ENCODE measurements at regions not wholly inside any gene's neighbourhood (a gene's known extent, or its start where the extent isn't known, plus 50 kb on each side); places are given as distances from the start of the nearest gene placed in this dataset.

DNA sequence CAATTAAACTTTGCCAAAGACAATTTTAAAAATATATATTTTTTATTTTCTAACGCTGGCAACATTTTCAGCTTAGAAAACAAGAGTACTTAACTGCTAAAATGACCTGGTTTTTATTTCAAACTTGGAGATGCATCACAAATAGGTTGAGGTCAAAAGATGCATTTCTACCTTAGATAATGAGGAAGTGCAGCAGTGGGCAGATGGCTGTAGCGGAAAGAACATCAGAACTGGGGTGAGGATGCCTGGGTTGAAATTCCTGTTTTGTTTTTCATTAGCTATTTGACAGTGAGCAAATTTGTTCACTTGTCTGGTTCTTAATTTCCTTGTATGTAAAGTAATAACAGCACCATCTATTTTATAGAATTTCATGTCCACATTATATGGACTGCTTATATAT lies 524.8 kb upstream of the KLF4 start:
- H3K36me3 ChIP-seq (ENCODE audit: control insufficient read depth in 1 of 2, insufficient read depth in 2 of 2, low read length in 2 of 2) = no peaks in the 10 kb centered on the region
- H3K4me1 ChIP-seq (ENCODE audit: control insufficient read depth in 1 of 2, insufficient read depth in 2 of 2, low read length in 2 of 2) = no peaks in the 10 kb centered on the region
- no peak overlapping the region for H3K27ac ChIP-seq (ENCODE audit: low read length)
- no peaks in the 10 kb centered on the region for H3K27me3 ChIP-seq (ENCODE audit: low read depth, low read length)
- H3K4me3 ChIP-seq (ENCODE audit: low read depth in 1 of 2, low read length in 2 of 2) = no peak overlapping the region
- H3K9me3 ChIP-seq (ENCODE audit: control insufficient read depth in 1 of 2, low read length in 2 of 2) = no peaks in the 10 kb centered on the region

DNA sequence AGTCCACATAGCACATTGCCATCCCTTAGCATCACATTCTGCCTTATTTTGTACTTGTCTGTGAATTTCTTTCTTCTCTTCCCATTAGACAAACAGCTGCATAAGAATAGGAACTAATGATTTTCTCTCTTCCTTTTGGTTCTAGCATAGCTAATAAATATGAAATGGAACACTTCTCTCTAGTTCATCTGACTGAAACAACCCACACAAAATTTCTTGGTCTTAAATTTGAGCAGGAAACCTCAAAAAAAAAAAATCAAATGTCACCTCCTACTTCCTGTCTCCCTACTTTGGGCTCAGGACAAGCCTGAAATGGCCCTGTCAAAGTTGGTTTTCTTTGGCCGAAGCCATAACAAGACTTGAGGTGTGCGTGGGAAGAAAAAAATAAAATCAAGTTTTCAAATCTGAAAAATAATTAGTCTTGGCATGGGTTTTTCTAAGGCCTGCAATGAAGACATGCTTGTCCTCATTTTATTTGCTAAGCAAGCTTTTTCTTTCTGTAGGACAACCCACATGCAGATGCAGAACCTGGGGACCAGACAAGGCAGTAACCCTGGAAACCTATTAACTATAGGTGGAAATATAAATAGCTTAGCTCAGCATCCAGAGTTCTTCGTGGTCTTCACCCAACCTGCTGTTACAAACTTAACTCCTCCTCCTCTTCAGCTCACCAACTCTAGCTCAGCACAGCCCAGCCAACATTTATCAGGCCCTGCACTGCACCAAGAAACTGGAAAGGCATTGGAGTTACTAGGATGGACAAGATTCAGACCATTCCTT lies 523.5 kb upstream of the KLF4 start:
- no peaks in the 10 kb centered on the region for H3K9me3 ChIP-seq (ENCODE audit: control insufficient read depth in 1 of 2, low read length in 2 of 2)
- H3K27ac ChIP-seq (ENCODE audit: low read length) = no peak overlapping the region
- no peaks in the 10 kb centered on the region for H3K27me3 ChIP-seq (ENCODE audit: low read depth, low read length)
- no peaks in the 10 kb centered on the region for H3K36me3 ChIP-seq (ENCODE audit: control insufficient read depth in 1 of 2, insufficient read depth in 2 of 2, low read length in 2 of 2)
- no peaks in the 10 kb centered on the region for H3K4me1 ChIP-seq (ENCODE audit: control insufficient read depth in 1 of 2, insufficient read depth in 2 of 2, low read length in 2 of 2)
- no peak overlapping the region for H3K4me3 ChIP-seq (ENCODE audit: low read depth in 1 of 2, low read length in 2 of 2)

DNA sequence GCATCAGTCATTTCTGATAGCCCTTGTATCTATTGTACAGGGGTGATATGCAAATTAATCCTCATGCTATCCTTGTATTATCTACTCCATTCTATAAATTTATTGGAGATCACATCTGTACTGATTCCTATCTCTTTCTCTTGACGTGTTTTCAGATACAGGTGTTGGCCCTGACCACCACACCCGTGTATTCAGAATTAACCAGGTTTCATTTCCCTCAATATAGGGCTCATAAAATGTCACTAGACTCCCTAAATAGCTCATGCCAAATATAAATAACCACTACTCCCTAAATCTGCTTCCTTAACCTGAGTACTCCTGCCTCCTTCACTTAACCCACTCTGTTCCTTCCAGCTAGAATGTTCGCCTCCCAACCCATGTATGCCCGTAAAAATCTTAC lies 522.8 kb upstream of the KLF4 start:
- Histone ChIP-seq H3K27ac (ENCODE audit: low read length) (no peak overlapping the region), H3K27me3 (ENCODE audit: low read depth, low read length) (no peaks in the 10 kb centered on the region), H3K9me3 (ENCODE audit: control insufficient read depth in 1 of 2, low read length in 2 of 2) (no peaks in the 10 kb centered on the region), H3K36me3 (ENCODE audit: control insufficient read depth in 1 of 2, insufficient read depth in 2 of 2, low read length in 2 of 2) (no peaks in the 10 kb centered on the region), H3K4me1 (ENCODE audit: control insufficient read depth in 1 of 2, insufficient read depth in 2 of 2, low read length in 2 of 2) (no peaks in the 10 kb centered on the region), H3K4me3 (ENCODE audit: low read depth in 1 of 2, low read length in 2 of 2) (no peak overlapping the region)

DNA sequence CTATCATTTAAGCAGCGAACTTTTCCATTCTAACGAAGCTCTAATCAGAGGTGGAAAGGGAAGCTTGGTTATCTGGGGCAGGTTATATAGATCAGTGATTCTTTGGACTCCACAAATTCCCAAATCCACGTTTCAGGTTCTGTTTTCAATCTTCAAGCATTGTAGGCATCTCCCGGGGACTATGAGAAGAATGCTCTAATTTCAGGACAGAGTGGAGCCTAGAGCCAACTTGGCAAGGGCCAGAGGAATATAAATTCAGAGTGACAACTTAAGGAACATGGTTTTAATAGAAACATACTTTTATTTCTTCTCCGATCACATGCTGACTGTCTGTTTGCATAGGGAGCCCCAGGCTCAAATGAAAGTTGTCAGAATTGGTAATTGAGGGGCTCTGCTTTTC lies 514.0 kb upstream of the KLF4 start:
- no peak overlapping the region for H3K4me3 ChIP-seq (ENCODE audit: low read depth in 1 of 2, low read length in 2 of 2)
- H3K27ac ChIP-seq (ENCODE audit: low read length) = no peak overlapping the region
- H3K9me3 ChIP-seq (ENCODE audit: control insufficient read depth in 1 of 2, low read length in 2 of 2) = no peaks in the 10 kb centered on the region
- no peaks in the 10 kb centered on the region for H3K36me3 ChIP-seq (ENCODE audit: control insufficient read depth in 1 of 2, insufficient read depth in 2 of 2, low read length in 2 of 2)
- H3K4me1 ChIP-seq (ENCODE audit: control insufficient read depth in 1 of 2, insufficient read depth in 2 of 2, low read length in 2 of 2) = no peaks in the 10 kb centered on the region
- no peaks in the 10 kb centered on the region for H3K27me3 ChIP-seq (ENCODE audit: low read depth, low read length)

DNA sequence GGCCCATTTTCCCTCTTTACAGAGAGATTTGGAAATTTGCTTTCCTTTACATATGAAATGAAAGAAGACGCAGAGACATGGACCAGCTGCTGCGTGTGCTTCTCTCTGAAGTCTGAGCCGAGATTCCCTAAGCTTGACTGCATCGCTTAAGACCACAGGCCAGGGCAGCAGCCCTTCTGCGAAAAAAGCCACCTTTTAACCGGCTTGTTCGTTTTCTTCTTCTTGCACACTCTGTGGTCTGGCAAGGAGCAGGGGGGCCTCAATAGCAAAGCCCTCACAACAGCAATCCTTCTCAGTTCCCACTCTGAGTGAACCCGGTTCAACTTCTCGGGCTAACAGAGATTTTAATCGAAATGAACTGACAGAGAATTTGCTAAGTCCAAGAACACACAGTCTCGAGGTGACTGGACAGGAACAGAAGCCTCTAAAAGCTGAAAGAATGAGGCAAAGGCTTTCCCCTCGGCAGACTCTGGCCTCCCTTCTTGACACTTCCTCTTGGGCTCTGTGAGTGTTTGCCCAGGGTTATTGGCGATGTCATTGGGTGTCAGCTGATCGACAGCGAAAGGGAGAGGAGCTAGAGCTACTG lies 512.9 kb upstream of the KLF4 start:
- Histone ChIP-seq H3K27me3 (ENCODE audit: low read depth, low read length) (no peaks in the 10 kb centered on the region), H3K9me3 (ENCODE audit: control insufficient read depth in 1 of 2, low read length in 2 of 2) (no peaks in the 10 kb centered on the region), H3K4me3 (ENCODE audit: low read depth in 1 of 2, low read length in 2 of 2) (no peak overlapping the region), H3K27ac (ENCODE audit: low read length) (no peak overlapping the region), H3K36me3 (ENCODE audit: control insufficient read depth in 1 of 2, insufficient read depth in 2 of 2, low read length in 2 of 2) (no peaks in the 10 kb centered on the region), H3K4me1 (ENCODE audit: control insufficient read depth in 1 of 2, insufficient read depth in 2 of 2, low read length in 2 of 2) (no peaks in the 10 kb centered on the region)

DNA sequence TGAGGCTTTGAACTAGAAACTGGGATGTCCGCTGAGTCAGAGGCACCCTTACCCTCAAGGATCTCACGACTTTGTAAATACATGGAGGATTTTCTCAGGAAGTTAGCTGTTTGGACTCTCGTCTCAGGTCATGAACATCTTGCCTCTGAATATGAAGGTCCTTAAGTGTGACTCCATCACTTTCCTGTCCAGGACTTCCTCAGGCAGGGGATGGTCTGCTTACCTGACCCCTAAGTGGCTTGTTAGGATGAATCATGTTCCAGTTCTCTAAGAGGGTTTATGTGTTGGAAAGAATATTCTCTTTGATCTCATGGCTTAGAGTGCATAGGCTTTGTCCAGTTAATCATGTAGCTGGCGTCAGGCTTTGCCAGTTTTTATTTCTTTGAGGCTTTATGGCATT lies 511.7 kb upstream of the KLF4 start:
- no peak overlapping the region for H3K4me3 ChIP-seq (ENCODE audit: low read depth in 1 of 2, low read length in 2 of 2)
- H3K27ac ChIP-seq (ENCODE audit: low read length) = no peak overlapping the region
- no peaks in the 10 kb centered on the region for H3K27me3 ChIP-seq (ENCODE audit: low read depth, low read length)
- no peaks in the 10 kb centered on the region for H3K9me3 ChIP-seq (ENCODE audit: control insufficient read depth in 1 of 2, low read length in 2 of 2)
- H3K4me1 ChIP-seq (ENCODE audit: control insufficient read depth in 1 of 2, insufficient read depth in 2 of 2, low read length in 2 of 2) = no peaks in the 10 kb centered on the region
- H3K36me3 ChIP-seq (ENCODE audit: control insufficient read depth in 1 of 2, insufficient read depth in 2 of 2, low read length in 2 of 2) = no peaks in the 10 kb centered on the region

DNA sequence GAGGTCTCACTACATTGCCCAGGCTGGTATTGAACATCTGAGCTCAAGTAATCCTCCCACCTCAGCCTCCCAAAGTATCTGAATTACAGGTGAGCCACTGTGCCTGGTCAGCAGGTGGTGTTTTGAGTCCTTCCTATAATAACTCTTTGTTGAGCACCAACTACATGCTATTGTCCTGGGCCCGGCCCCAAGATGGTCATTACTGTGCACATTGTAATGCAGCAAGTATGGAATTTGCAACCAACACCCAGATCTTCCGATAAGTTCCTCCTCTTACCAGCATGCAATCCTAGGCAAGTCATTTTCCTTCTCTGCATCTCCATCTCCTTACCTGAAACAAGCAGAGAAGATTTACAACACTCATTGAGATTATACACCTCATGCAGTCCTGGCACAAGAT lies 510.3 kb upstream of the KLF4 start:
- no peak overlapping the region for H3K4me3 ChIP-seq (ENCODE audit: low read depth in 1 of 2, low read length in 2 of 2)
- H3K9me3 ChIP-seq (ENCODE audit: control insufficient read depth in 1 of 2, low read length in 2 of 2) = no peaks in the 10 kb centered on the region
- H3K36me3 ChIP-seq (ENCODE audit: control insufficient read depth in 1 of 2, insufficient read depth in 2 of 2, low read length in 2 of 2) = no peaks in the 10 kb centered on the region
- no peaks in the 10 kb centered on the region for H3K4me1 ChIP-seq (ENCODE audit: control insufficient read depth in 1 of 2, insufficient read depth in 2 of 2, low read length in 2 of 2)
- H3K27me3 ChIP-seq (ENCODE audit: low read depth, low read length) = no peaks in the 10 kb centered on the region
- no peak overlapping the region for H3K27ac ChIP-seq (ENCODE audit: low read length)

DNA sequence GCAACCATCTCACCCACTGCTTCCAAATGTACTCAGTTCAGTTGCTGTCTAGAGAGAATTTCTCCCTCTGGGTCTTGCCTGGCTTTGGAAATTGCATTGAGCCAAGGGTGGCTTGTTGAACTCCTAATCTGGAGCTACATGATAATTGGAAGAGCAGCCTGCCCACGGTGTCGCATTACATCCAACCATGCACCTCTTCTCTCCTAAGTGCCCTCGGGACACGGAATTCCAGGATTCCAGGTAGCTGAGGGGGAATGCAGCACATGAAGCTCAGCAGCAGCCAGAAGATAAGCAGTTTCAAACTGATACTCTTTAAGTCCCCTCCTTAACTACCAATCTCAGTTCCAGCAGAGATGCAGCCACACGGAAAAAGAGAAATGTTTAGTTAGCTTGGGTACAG lies 509.4 kb upstream of the KLF4 start:
- no peak overlapping the region for H3K4me3 ChIP-seq (ENCODE audit: low read depth in 1 of 2, low read length in 2 of 2)
- no peaks in the 10 kb centered on the region for H3K9me3 ChIP-seq (ENCODE audit: control insufficient read depth in 1 of 2, low read length in 2 of 2)
- no peak overlapping the region for H3K27ac ChIP-seq (ENCODE audit: low read length)
- no peaks in the 10 kb centered on the region for H3K4me1 ChIP-seq (ENCODE audit: control insufficient read depth in 1 of 2, insufficient read depth in 2 of 2, low read length in 2 of 2)
- no peaks in the 10 kb centered on the region for H3K27me3 ChIP-seq (ENCODE audit: low read depth, low read length)
- no peaks in the 10 kb centered on the region for H3K36me3 ChIP-seq (ENCODE audit: control insufficient read depth in 1 of 2, insufficient read depth in 2 of 2, low read length in 2 of 2)

DNA sequence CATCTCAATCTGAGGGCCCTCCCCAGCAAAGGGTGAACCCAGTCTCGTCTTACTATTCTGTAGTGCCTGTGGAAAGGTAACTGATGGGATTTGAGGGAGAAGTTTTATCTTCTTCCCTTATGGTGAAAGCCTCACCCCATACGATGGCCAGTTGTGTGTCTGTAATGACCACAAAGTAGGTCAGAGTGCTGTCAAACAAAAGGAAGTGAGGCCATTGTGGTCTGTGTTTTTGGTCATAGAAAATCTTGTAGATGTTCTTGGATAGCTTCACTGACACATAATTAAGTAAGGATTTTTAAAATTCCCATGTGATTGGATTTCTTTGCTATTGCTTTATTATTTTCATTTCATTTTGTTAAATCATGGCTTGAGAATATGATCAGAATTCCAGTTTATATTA lies 505.1 kb upstream of the KLF4 start:
- Histone ChIP-seq H3K27me3 (ENCODE audit: low read depth, low read length) (no peaks in the 10 kb centered on the region), H3K9me3 (ENCODE audit: control insufficient read depth in 1 of 2, low read length in 2 of 2) (no peaks in the 10 kb centered on the region), H3K36me3 (ENCODE audit: control insufficient read depth in 1 of 2, insufficient read depth in 2 of 2, low read length in 2 of 2) (no peaks in the 10 kb centered on the region), H3K4me1 (ENCODE audit: control insufficient read depth in 1 of 2, insufficient read depth in 2 of 2, low read length in 2 of 2) (no peaks in the 10 kb centered on the region), H3K27ac (ENCODE audit: low read length) (no peak overlapping the region), H3K4me3 (ENCODE audit: low read depth in 1 of 2, low read length in 2 of 2) (no peak overlapping the region)

DNA sequence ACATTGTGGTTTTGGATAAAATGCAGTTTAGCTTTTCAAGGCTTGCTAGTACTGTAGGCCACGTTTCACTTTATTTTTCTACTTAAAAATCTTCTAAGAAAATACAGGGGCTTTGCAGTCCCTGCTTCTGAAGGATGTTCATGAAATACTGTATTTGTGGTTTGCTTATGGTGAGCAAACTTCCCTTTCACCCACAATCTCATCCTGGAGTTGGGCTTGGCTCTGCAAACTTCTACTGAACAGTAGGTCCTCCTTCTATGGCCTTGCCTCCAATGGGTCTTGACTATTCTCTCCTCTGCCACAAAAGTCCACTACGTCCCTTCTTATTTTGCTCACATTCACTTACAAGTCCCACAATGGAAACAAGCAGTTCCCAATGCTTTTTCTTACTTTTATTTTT lies 502.7 kb upstream of the KLF4 start:
- no peaks in the 10 kb centered on the region for H3K4me1 ChIP-seq (ENCODE audit: control insufficient read depth in 1 of 2, insufficient read depth in 2 of 2, low read length in 2 of 2)
- no peaks in the 10 kb centered on the region for H3K36me3 ChIP-seq (ENCODE audit: control insufficient read depth in 1 of 2, insufficient read depth in 2 of 2, low read length in 2 of 2)
- no peak overlapping the region for H3K27ac ChIP-seq (ENCODE audit: low read length)
- H3K4me3 ChIP-seq (ENCODE audit: low read depth in 1 of 2, low read length in 2 of 2) = no peak overlapping the region
- H3K9me3 ChIP-seq (ENCODE audit: control insufficient read depth in 1 of 2, low read length in 2 of 2) = no peaks in the 10 kb centered on the region
- H3K27me3 ChIP-seq (ENCODE audit: low read depth, low read length) = no peaks in the 10 kb centered on the region

DNA sequence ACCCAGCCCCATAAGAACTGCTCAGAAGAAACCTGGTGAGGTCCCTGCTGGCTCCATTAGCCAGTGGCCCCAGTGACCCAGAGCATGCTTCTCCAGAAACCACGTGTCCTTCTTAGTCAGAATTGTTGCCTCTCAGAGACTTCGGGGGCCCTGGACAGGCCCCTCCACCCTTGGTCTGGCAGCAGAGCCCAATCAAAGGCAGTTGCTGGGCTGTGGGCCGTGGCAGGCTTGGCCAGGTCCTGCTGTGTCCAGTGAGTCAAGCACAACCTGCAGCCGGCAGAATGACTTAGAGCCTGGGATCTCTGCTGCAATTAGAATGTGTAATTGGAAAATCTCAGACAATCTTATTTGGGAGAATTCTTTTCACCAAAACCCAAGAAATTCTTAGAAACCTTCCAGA lies 502.0 kb upstream of the KLF4 start:
- Histone ChIP-seq H3K9me3 (ENCODE audit: control insufficient read depth in 1 of 2, low read length in 2 of 2) (no peaks in the 10 kb centered on the region), H3K36me3 (ENCODE audit: control insufficient read depth in 1 of 2, insufficient read depth in 2 of 2, low read length in 2 of 2) (no peaks in the 10 kb centered on the region), H3K27ac (ENCODE audit: low read length) (no peak overlapping the region), H3K27me3 (ENCODE audit: low read depth, low read length) (no peaks in the 10 kb centered on the region), H3K4me3 (ENCODE audit: low read depth in 1 of 2, low read length in 2 of 2) (no peak overlapping the region), H3K4me1 (ENCODE audit: control insufficient read depth in 1 of 2, insufficient read depth in 2 of 2, low read length in 2 of 2) (no peaks in the 10 kb centered on the region)

DNA sequence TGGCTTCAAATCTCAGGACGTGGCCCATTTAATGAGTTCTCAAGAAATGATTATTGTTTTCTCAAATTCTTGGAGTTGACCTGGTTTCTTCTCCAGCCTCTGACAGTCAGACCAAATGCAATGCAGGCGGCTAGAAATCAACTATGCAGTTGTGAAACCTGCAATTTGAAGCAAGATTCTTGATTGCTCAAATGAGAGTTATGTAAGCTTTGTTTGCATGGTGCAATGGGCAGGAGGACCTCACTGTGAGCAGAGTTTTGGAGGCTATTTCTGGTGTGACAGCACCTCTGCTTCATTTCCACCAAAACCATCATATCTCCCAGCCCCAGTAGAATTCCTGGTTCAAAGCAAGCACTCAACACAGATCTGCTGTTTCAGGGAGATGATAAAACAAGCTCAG lies 500.0 kb upstream of the KLF4 start:
- no peak overlapping the region for H3K4me3 ChIP-seq (ENCODE audit: low read depth in 1 of 2, low read length in 2 of 2)
- H3K4me1 ChIP-seq (ENCODE audit: control insufficient read depth in 1 of 2, insufficient read depth in 2 of 2, low read length in 2 of 2) = no peaks in the 10 kb centered on the region
- H3K27ac ChIP-seq (ENCODE audit: low read length) = no peak overlapping the region
- no peaks in the 10 kb centered on the region for H3K9me3 ChIP-seq (ENCODE audit: control insufficient read depth in 1 of 2, low read length in 2 of 2)
- no peaks in the 10 kb centered on the region for H3K36me3 ChIP-seq (ENCODE audit: control insufficient read depth in 1 of 2, insufficient read depth in 2 of 2, low read length in 2 of 2)
- no peaks in the 10 kb centered on the region for H3K27me3 ChIP-seq (ENCODE audit: low read depth, low read length)
